Lower leg skin (tissue), 3 donors: ENCODE measurements at regions not wholly inside any gene's neighbourhood (a gene's known extent, or its start where the extent isn't known, plus 50 kb on each side); places are given as distances from the start of the nearest gene placed in this dataset.

Experiments
- CTCF ChIP-seq, 3 donors: fragments of 450-650 bp; IDR thresholded peaks; one replicate each; pipeline ENCODE4 v1.5.1; 2016; ENCODE audit warnings: antibody characterized with exemption in 3 of 3, mild to moderate bottlenecking in 3 of 3, moderate library complexity in 2 of 3
- POLR2A ChIP-seq, 2 donors: fragments of 450-650 bp; IDR thresholded peaks; one replicate each; pipeline ENCODE4 v1.6.1; 2016 to 2017; ENCODE audit warnings: antibody characterized with exemption in 2 of 2, mild to moderate bottlenecking in 1 of 2, moderate library complexity in 1 of 2

DNA sequence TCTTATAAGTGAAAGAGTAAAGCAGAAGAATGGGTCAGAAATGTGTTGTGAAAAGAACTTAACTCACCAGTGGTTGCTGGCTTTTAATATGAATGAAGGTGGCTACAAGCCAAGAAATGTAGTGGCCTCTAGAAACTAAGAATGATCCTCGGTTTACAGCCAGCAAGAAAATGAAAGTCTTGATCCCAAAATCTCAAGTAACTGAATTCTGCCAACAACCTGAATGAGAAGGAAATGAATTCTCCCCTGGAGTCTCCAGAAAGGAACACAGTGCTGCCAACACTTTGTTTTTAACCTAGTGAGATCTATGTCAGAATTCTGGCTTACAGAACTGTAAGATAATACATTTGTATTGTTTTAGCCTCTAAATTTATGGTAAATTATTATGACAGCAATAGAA, 193.0 kb downstream of the FZD1 start:
- TF ChIP-seq CTCF (IDR thresholded peaks at IDR 0.05) (no peak), POLR2A (IDR thresholded peaks at IDR 0.05) (no peak)
